IPS DF 4.7 (cell line): ENCODE measurements at regions not wholly inside any gene's neighbourhood (a gene's known extent, or its start where the extent isn't known, plus 50 kb on each side); places are given as distances from the start of the nearest gene placed in this dataset.
"Not testable (repeated sequence)": the region's sequence is repeated elsewhere in the genome, so short reads cannot be mapped to it uniquely, and the experiment has no call there.

Experiments
- DNase-seq: peaks from one replicate; pipeline ENCODE4 v3.0.0-alpha.2; 2013; ENCODE audit warnings: low spot score; ENCODE audit errors: extremely low read depth

- no peak for DNase-seq
Observed at GRCh38 chr6:91267246-91267645, 680.4 kb upstream of the MAP3K7 start.

GRCh38 chr6:91266156-91266555 lies 679.3 kb upstream of the MAP3K7 start:
- no peak for DNase-seq

GRCh38 chr6:91243436-91243835 lies 656.6 kb upstream of the MAP3K7 start:
- DNase-seq: no peak

DNA sequence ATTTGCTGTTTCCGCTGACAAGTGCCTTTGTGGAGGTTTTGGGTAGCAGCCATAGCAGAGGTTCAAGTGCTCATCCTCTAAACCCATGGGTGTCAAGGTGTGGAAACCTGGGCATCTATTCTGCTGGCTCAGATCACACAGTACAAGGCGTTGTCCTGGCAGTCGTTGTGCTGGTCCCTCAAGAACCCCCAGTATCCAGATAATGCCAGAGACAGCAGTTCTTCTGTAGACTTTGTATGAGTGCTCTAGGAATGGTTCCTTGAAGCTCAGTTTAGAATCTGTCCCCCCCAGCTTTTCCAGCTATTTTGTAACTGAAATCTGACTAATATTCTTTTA lies 655.7 kb upstream of the MAP3K7 start:
- DNase-seq: no peak

DNA sequence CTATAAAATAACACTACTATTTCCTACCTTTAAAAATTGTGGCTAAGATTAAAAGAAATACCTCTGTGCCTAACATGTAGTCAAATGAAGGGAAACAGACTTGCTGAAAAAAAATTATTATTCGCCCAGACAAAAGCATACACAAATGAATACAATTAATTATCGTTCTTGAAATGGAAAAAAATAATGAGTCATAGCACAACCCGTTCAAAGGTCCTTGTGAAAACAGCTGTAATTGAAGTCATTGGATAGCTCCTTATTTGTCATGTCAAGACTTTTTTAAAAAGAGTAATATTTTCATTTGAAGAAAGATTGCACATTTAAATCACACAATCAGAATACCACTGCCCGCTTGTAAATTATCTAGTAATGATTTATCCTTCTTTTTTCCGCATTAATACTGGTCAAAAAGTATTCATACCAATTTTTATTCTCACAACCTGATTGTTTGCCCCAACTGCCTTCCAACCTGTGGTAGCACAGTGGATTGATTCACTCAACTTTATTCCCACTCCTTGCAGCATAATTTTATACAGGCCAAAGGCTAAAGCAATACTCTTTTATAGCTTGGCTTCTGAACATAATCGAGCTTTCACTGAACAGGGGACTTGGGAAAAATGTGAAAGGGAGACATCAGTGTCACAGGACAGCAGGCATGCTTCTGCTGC lies 655.2 kb upstream of the MAP3K7 start:
- no peak for DNase-seq

DNA sequence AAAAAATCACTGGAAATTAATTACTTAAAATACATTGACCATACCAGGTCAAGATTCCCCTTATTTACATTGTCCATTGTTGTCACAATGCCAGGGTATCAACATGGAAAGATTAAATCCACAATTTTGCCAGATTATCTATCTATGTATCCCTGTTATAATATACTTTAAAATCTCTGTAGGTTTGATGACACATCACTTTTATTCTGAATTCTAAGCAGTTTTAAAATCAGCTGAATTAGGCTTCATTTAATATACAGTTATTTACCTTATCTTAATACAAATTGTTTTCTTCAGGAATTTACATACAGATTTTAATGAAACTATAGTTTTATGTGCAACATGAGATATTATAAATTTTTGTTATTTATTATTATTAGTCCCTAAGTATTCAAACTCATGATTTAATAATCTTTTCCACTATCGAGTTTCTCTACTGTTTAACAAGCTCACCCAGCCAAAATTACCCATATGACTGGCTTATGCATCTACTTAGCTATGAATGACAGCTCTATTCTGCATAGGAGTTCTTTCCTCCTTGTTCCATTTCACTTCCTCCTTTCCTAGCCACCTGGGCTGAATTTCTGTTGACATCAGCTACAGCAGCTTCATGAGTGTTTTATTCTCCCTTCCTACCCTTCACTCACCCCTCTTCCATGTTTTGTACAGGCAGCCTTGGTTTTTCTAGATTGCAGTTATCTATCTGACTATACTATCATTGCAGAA lies 654.2 kb upstream of the MAP3K7 start:
- no peak for DNase-seq

GRCh38 chr6:91221072-91221720 lies 634.3 kb upstream of the MAP3K7 start:
- DNase-seq: no peak

GRCh38 chr6:91213229-91213901 lies 626.5 kb upstream of the MAP3K7 start:
- no peak for DNase-seq

DNA sequence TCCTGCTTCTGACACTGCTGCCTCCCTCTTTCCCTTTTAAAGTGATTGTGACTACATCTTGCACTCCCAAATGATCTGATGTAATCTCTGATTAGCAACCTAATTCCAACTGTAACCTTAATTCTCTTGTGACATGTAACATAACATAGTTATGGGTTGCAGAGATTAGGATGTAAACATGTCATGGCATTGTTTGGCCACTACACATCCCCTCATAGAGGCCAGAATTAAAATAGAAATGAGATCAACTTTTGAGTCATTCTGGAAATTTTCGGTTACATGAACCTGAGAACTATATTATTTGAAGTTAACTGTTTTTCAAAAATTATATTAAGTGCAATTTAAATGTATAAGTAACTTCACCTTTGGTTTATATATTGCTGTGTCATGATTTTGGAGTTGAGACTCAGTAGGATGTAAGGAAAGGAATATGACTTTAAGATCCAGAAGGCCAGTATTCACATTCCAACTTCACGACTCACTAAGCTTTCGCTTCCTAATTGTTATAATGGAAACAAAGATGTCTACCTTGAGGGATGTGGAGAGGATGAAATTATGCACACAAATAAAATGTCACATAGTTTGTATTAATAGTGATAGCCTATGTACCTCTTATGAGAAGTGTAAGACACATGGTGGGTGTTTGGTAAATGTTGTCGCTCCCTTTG lies 611.9 kb upstream of the MAP3K7 start:
- no peak for DNase-seq

DNA sequence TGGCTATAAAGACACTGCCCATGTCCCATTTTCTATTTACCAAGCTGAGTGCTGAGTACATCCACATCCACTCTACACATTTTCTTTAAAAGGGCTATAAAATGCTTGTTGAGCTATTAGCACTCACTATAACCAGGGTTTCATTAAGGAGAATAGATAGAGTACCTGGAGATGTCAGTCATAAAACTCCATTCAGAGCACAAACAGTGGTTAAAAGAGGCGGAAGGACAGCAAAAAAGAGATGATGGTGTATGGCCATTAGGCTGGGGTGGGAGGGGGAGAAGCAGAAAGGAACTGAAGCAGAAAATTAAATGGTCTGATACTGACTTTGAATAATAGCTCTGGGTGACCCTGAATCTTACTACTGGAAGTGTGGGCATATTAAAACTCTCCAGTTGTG lies 609.9 kb upstream of the MAP3K7 start:
- DNase-seq: no peak

- DNase-seq: no peak
Observed at GRCh38 chr6:91193446-91193845, 606.6 kb upstream of the MAP3K7 start.

- DNase-seq: not testable (repeated sequence)
Observed at GRCh38 chr6:91190041-91190440, 603.2 kb upstream of the MAP3K7 start.

DNA sequence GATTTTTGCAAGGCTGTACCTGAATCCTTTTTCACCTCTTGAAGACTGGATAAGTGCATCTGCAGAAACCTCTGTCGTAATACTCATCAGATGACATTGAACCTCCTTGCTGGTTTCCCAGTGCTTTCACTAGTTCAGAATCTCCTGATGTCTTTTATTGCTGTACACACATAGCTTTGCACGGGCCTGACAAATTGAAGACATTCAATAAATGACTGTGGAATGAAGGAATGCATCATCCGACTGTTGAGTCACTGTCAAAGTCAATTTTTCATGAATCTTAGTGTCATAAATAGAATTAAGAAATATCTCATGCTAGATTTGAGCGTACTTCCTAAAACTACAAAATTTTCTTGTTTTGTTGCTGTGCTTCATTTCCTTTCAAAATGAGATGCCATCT lies 598.2 kb upstream of the MAP3K7 start:
- no peak for DNase-seq

DNA sequence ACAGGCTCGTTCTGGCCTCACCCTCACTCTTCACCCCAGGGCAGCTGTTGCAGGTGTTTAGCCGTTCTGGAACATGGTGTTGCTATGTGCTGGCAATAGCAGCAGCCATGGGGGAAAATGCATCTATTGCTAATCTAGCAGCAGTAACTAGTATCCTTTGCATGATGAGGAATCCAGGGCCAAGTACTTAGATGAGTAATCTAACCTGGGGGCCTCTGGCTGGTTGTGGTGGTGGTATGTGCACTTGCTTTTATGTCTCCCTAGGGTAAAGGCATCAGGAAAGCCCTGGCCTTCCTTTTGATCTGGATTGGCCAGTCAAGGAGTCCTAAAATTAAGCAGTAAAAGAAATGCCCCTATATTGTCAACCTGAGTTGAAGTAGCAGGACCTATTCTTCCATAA lies 594.5 kb upstream of the MAP3K7 start:
- no peak for DNase-seq

DNA sequence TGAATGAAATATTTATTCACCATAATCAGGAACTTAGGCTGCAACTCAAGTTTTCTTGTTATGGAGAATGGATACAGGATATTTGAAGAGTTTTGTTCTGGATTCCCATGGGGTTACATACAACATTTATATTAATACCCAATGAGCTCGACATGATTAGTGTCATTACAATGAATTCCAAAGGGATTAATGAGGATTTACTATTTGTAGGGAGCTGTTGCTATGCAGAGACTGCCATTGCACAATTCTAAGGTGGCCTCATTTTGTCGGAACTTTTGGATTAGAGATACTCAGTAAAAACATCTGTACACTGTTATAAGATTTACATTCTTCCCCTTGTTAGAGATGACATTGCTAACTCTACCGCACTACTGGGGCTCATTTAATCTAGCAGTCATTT lies 586.8 kb upstream of the MAP3K7 start:
- DNase-seq: no peak

DNA sequence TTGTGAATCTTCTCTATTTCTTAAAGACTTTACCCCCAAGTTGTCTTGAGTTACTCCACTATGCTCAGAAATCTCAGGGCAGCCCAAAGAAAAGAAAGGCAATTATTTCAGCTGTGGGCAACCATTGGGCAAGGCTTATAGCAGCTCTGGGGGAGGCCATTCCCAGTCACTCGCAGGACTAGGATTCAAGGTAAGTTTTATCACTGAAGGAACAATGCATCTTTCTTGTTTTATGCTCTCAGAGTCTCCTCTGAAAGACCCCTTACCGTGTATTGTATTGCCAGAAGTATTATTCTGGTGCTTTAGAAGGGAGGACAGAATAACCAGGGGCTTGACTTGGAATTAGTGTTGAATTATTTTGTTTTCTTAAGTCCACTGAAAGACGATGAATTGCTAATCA lies 586.3 kb upstream of the MAP3K7 start:
- DNase-seq: no peak

DNA sequence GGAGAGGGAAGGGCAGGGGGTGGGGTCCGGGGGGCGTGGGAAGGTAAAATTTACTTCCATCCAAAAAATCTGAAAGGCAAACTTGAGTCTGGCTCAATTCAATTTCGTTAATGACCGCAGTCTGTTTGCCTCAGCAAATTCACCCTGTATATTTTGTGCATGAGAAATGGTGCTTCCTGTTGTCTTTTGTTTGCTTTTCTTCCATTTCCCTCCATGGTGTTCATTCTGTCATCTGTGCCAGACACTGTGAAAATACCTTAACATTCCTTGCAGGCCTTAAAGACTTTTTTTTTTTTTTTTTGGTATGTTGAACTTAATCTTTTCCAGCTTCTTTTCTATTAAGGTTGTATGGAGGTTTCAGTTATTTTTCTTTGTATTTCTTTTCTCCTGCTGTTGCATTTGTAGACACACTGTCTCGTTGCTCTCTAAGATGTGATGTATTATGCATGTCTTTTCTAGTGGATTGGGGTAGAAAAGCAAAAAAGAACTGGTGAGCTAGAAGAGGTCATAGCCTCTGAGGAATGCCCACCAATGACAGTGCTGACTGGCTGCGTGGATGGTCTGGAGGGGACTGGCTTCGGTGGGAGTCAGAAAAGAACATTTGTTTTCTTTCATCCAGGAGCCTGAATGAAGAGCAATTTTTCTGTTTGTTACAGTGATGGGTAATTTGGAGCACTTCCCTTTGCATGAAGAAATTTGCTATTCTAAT lies 585.0 kb upstream of the MAP3K7 start:
- DNase-seq: no peak

DNA sequence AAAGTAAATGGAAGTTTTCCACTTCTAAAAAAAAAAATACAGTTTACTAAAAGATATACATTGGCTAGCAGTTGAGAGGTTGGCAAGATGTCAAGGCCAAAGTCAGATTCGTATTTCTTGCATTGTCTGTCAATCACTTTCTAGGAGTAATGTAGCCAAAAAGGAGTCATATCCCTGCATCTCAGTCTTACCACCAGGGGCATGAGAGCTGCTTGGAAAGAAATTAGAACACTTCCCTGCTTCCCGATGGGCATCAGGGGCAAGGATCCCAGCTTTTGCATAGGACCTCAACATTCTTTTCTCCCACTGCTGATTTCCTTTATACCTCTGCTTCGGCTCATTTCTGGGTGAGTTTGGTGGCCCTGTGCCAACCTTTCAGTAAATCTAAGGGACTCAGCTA lies 581.0 kb upstream of the MAP3K7 start:
- no peak for DNase-seq

- DNase-seq: no peak
Observed at GRCh38 chr6:91166271-91167046, 579.6 kb upstream of the MAP3K7 start.

DNA sequence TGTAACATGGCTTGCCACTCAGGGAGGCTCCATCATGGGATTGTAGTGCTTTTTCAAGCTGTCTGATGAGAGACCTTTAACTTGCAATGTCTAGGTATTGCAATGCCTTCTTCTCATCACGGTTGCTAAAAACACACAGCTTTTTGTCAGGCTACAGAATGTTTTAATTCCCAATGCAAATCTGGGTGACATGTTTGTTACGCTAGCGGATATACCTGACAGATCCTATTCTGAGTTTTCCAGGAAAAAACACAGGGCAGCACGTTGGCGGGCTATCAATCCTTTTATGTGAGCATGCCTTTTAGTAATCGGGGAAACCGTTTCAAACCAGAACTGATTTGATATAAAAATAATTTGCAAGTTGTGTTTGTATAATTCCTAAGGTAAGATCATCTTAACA lies 577.2 kb upstream of the MAP3K7 start:
- no peak for DNase-seq
